Left colon (tissue), 2 donors: ENCODE measurements at regions not wholly inside any gene's neighbourhood (a gene's known extent, or its start where the extent isn't known, plus 50 kb on each side); places are given as distances from the start of the nearest gene placed in this dataset.
"Not testable (repeated sequence)": the region's sequence is repeated elsewhere in the genome, so short reads cannot be mapped to it uniquely, and the experiment has no call there.

Experiments
- ATAC-seq: fragments of 200-7000 bp; cut with Tn5 transposase; one replicate; pipeline ENCODE4 v1.9.1; 2020; ENCODE audit warnings: mild to moderate bottlenecking, moderate library complexity
- DNase-seq, 2 donors: peaks; one replicate each; pipeline ENCODE4 v3.0.0-alpha.2; 2020
- intact Hi-C, 2 donors: fragments of 100-400 bp; cut with DNase I in 1 of 2; cut with micrococcal nuclease in 1 of 2; formaldehyde crosslinking; loops; one replicate each; pipeline versions ENCODE4 v1.11.2 to v1.14.0; 2022; cut with DNase I, micrococcal nuclease
- microRNA-seq, 2 donors: library from miRNA; unstranded; fragments of <30 nt; microRNA quantifications; one replicate each; pipeline versions ENCODE4 v1.1.0 to v1.2.0, GENCODE V29; 2020
- donor health status: DM: no; HTN: no; CAD: no.
- donor health status: DM: yes; HTN: yes; CAD: no.

DNA sequence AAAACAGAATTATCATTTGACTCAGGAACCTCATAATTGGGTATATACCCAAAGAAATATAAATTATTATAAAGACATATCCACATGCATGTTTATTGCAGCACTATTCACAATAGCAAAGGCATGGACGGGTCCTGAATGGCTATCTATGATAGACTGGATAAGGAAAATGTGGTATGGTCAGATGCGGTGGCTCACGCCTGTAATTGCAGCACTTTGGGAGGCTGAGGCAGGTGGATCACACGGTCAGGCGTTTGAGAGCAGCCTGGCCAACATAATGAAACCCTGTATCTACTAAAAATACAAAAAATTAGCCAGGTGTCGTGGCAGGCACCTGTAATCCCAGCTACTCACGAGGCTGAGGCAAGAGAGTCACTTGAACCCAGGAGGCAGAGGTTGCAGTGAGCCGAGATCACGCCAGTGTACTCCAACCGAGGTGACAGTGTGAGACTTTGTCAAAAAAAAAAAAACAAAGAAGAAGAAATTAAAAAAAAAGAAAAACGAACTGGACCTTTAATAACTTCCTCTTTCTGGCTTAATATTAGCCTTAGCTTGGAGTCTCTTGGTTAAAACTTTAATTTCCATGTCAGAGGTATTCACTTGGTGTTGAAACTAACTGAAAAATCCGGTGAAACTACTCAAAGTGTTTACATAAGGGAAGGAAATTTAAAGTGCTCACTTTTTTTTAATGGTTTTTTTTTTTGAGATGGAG, 104.4 kb downstream of the ZNF486 start:
- ATAC-seq (no peak), DNase-seq (no peak)
- intact Hi-C loops = no loop called here

DNA sequence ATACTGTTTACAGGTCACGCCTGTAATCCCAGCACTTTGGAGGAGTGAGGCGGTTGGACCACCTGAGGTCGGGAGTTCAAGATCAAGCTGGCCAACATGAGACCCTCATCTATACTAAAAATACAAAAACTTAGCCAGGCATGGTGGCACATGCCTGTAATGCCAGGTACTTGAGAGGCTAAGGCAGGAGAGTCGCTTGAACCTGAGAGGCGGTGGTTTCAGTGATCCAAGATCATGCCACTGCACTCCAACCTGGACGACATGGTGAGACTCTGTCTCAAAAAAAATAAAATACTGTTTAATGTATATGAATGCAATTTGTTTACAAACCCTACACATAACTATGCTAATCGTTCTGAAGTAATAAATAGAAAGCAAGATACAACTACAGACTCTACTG, 102.4 kb downstream of the ZNF486 start:
- DNase-seq = no peak
- intact Hi-C loops = no loop called here
- no peak for ATAC-seq

DNA sequence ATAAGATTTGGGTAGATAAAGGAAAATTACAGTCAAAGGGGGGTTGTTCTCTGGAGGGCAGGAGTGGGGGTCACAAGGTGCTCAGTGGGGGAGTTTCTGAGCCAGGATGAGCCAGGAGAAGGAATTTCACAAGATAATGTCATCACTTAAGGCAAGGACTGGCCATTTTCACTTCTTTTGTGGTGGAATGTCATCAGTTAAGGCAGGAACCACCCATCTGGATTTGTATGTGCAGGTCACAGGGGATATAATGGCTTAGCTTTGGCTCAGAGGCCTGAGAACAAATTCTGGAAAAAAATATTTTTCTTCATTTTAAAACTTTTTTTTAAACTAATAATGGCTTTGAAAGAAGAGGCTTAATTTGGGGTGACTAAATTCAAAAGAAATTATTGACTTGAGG, 94.5 kb downstream of the ZNF486 start:
- intact Hi-C loops, ATAC-seq, DNase-seq: not testable (repeated sequence)

DNA sequence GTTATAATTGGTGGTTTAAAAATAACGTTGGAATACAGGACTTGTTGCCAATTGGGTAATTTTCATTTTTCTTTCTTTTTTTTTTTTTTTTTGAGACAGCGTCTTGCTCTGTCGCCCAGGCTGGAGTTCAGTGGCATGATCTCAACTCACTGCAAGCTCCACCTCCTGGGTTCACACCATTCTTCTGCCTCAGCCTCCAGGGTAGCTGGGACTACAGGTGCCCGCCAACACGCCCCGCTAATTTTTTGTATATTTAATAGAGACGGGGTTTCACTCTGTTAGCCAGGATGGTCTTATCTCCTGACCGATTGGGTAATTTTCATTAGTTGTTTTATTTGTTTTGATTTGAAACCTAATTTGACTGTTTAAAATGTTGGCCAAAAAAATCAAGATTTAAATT, 93.7 kb downstream of the ZNF486 start:
- DNase-seq, ATAC-seq, intact Hi-C loops: not testable (repeated sequence)

DNA sequence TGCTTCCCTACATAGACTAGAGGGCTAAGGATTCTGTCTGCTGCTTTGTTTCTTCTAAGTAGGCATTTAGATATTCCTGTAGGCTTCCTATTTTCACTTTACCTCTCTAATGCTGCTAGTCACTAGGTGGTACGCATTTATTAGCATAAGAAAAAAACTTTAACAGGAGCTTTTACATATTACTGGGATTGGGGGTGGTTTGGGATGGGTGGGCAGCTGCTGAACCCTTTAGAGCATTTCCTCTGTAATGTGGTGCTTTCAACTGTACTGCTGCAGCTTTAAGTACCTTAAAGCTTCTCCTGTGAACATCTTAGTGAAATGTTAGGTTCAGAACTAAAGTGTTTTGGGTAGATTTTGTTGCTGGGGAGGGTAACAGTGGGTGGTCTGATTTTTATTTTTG, 92.6 kb downstream of the ZNF486 start:
- DNase-seq (no peak), ATAC-seq (no peak)
- intact Hi-C loops = no loop called here

DNA sequence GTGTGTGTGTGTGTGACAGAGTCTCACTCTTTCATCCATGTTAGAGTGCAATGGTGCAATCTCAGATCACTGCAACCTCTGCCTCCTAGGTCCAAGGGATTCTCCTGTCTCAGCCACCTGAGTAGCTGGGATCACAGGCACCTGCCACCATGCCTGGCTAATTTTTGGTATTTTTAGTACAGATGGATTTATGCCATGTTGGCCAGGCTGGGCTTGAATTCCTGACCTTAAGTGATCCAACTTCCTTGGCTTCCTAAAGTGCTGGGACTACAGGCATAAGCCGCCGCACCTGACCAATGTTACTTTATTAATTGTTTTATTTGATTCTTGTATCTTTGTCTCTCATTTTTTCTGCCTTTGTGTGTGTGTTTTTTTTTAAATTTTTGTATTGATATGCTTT, 89.6 kb downstream of the ZNF486 start:
- DNase-seq = no peak
- no peak for ATAC-seq
- intact Hi-C loops = no loop called here

DNA sequence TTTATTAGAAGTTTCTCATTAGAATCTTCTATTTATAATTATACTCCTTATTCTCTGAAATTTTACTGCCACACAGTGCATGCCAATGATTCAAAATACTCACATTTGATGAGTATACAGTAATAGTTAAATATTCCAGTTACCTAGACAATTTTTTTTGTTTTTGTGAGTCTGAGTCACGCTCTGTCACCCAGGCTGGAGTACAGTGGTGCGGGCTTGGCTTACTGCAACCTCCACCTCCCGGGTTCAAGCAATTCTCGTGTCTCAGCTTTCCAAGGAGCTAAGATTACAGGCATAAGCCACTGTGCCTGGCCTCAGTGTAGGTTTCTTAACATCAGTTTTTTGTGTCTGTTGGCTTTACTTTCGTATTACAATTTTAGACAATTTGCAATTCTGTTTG, 87.1 kb downstream of the ZNF486 start:
- DNase-seq (no peak), ATAC-seq (no peak)
- intact Hi-C loops = no loop called here

DNA sequence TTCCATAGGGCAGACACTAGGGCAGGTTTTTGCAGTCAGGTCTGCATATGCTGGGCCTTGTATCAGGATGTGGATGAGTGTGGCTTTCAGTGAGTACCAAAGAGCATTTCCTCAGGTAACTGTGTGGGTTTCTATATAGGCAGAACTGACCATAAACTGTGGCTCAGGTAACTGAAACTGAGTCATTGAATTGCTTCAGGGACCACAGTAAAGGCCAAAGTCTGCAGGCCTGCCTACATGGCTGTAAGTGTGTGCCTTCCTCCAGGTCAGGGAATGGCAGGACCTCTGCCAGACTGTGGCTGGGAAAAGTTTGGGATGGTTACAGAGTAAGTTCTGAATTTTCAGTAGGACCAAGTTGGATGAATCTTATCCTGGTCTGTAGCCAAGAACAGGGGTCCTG, 85.6 kb downstream of the ZNF486 start:
- DNase-seq (no peak), ATAC-seq (peak; percentile 59)
- intact Hi-C loops = no loop called here

DNA sequence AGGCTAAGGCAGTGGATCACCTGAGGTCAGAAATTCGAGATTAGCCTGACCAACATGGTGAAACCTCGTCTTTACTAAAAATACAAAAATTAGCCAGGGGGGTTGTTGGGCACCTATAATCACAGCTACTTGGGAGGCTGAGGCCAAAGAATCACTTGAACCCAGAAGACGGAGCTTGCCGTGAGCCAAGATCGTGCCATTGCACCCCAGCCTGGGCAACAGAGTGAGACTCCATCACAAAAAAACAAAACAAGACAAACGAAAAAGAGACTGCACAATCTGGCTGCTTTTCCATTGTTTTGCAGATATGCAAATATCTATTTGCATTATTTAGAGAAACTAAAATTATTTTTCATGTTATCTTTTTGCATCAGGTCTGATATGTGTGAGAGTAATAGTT, 83.6 kb downstream of the ZNF486 start:
- intact Hi-C loops = no loop called here
- no peak for ATAC-seq
- no peak for DNase-seq

DNA sequence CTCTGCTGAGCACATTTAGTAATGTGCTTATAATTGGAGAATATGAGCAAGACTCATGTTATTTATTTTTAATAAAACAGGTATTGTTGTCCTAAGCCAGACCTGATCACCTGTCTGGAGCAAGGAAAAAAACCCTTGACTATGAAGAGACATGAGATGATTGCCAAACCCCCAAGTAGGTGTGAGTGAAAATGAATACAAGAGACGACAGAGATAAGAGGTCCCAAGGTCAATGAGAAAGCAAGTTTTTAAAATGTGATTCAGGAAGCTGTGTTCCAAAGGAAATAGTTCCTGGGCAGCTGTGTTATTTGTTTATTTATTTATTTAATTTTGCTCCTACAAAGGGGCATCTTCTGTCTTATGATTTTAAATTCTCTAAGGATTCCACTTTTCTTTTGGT, 83.1 kb downstream of the ZNF486 start:
- no peak for DNase-seq
- intact Hi-C loops = no loop called here
- no peak for ATAC-seq

Small RNA genes in the stretch of these regions (microRNA-seq; reads per million reads assigned to microRNA genes)
- gene MIR1270 = 4.8 to 8.2 reads per million in 2 donors
